ENCODE measurements at regions not wholly inside any gene's neighbourhood (a gene's known extent, or its start where the extent isn't known, plus 50 kb on each side); places are given as distances from the start of the nearest gene placed in this dataset.

- Histone ChIP-seq H2AFZ (ENCODE audit: low read length) (no peak overlapping the region), H3K36me3 (ENCODE audit: control insufficient read depth in 2 of 4, insufficient read depth in 4 of 4, low read length in 3 of 4) (no peaks in the 10 kb centered on the region), H3K9ac (replicated peaks in 1 of 4; ENCODE audit: extremely low read depth in 1 of 4, low read depth in 3 of 4, low read length in 3 of 4) (no peak overlapping the region), H3K23ac (ENCODE audit: insufficient read length) (no peak overlapping the region), H4K5ac (ENCODE audit: insufficient read length, low read depth, low read length) (no peak overlapping the region), H3K4me1 (replicated peaks in 1 of 4; ENCODE audit: control insufficient read depth in 3 of 4, insufficient read depth in 4 of 4, low read length in 3 of 4) (no peaks in the 10 kb centered on the region), H4K91ac (replicated peaks; ENCODE audit: insufficient read length, low read length) (no peak overlapping the region), H2BK20ac (ENCODE audit: low read length) (no peak overlapping the region), H2BK120ac (replicated peaks; ENCODE audit: low read depth, low read length) (no peak overlapping the region), H3K56ac (replicated peaks; ENCODE audit: insufficient read length, low read depth, low read length) (no peak overlapping the region), H3K14ac (ENCODE audit: insufficient read length) (no peak overlapping the region), H3K27me3 (replicated peaks in 1 of 4; ENCODE audit: control insufficient read depth in 3 of 4, extremely low read depth in 1 of 4, insufficient read depth in 3 of 4, low read length in 3 of 4) (no peaks in the 10 kb centered on the region; a peak in 1 of 7 replicates), H2BK5ac (ENCODE audit: low read depth, low read length) (no peak overlapping the region), H3K18ac (ENCODE audit: extremely low read depth, low read length) (no peak overlapping the region), H3K23me2 (ENCODE audit: low read depth, low read length) (no peaks in the 10 kb centered on the region), H3K4ac (replicated peaks; ENCODE audit: insufficient read length, low read depth, low read length) (no peak overlapping the region), H2AK5ac (ENCODE audit: low read depth, low read length) (no peak overlapping the region), H3K79me1 (ENCODE audit: low read depth, low read length) (no peaks in the 10 kb centered on the region), H3K4me2 (ENCODE audit: insufficient read depth in 1 of 2, low read depth in 2 of 2, low read length in 2 of 2) (no peak overlapping the region), H3K9me3 (ENCODE audit: insufficient read depth in 2 of 2, low read depth in 1 of 2, low read length in 1 of 2) (no peaks in the 10 kb centered on the region), H3K4me3 (ENCODE audit: extremely low read depth in 1 of 4, insufficient read depth in 2 of 4, low read depth in 3 of 4, low read length in 4 of 4) (no peak overlapping the region), H3K27ac (ENCODE audit: low read depth, low read length) (no peak overlapping the region), H4K8ac (ENCODE audit: extremely low read depth, insufficient read depth, low read length) (no peak overlapping the region), H4K20me1 (replicated peaks in 1 of 2; ENCODE audit: control insufficient read depth in 1 of 2, insufficient read depth in 2 of 2, low read length in 2 of 2) (no peaks in the 10 kb centered on the region), H2BK15ac (ENCODE audit: low read length) (no peak overlapping the region), H3K79me2 (ENCODE audit: control insufficient read depth in 1 of 2, insufficient read depth in 2 of 2, low read length in 2 of 2) (no peaks in the 10 kb centered on the region), H2BK12ac (ENCODE audit: low read depth, low read length) (no peak overlapping the region)
- DNase-seq (ENCODE audit: low read depth in 1 of 2, low spot score in 2 of 2) (no peak), FAIRE-seq (no peak)
- ChIA-PET POLR2A (ENCODE audit: partially characterized antibody) (no interaction called here), CTCF (ENCODE audit: partially characterized antibody) (no interaction called here)
- WGBS, 2 experiments (ENCODE audit: extremely low coverage in 1 of 2, insufficient coverage in 1 of 2, insufficient read length in 1 of 2, insufficient replicate concordance in 2 of 2, low coverage in 1 of 2, low lambda C conversion rate in 2 of 2, missing lambda C conversion rate in 1 of 2): 94% methylated on average over 1 of the region's 1 CpG; no CpG with 5 or more reads in 1 of the 2 experiments
- TF ChIP-seq POU5F1 (IDR thresholded peaks at IDR 0.05; ENCODE audit: low read depth, low read length) (no peak), SUZ12 (IDR thresholded peaks at IDR 0.05; ENCODE audit: low read length) (no peak), MAFK (IDR thresholded peaks at IDR 0.05; ENCODE audit: low read depth, low read length) (no peak), SIN3A (conservative IDR thresholded peaks at IDR 0.05 in 1 of 2, IDR thresholded peaks at IDR 0.05 in 1 of 2; ENCODE audit: low read depth in 1 of 2, low read length in 2 of 2) (no peak), KDM1A (IDR thresholded peaks at IDR 0.05; ENCODE audit: borderline replicate concordance, low read length) (no peak), CBX5 (IDR thresholded peaks at IDR 0.05; ENCODE audit: low read depth, low read length) (no peak), RBBP5 (IDR thresholded peaks at IDR 0.05; ENCODE audit: borderline replicate concordance, low read depth, low read length) (no peak), HDAC2 (IDR thresholded peaks at IDR 0.05; ENCODE audit: borderline replicate concordance in 1 of 2, low read depth in 2 of 2, low read length in 2 of 2) (no peak), ASH2L (IDR thresholded peaks at IDR 0.05; ENCODE audit: low read length) (no peak), ATF3 (IDR thresholded peaks at IDR 0.05; ENCODE audit: insufficient read depth, low read depth, low read length) (no peak), CTBP2 (IDR thresholded peaks at IDR 0.05; ENCODE audit: borderline replicate concordance, insufficient read depth, insufficient read length, low read length) (no peak), E2F6 (IDR thresholded peaks at IDR 0.05) (no peak), NRF1 (IDR thresholded peaks at IDR 0.05; ENCODE audit: low read depth, low read length) (no peak)
Observed at GRCh38 chr5:35543408-35543807, 74.3 kb upstream of the SPEF2 start.

Data from H1 (cell line).